K562 (cell line): ENCODE measurements at regions not wholly inside any gene's neighbourhood (a gene's known extent, or its start where the extent isn't known, plus 50 kb on each side); places are given as distances from the start of the nearest gene placed in this dataset.

Source experiments
- ATAC-seq: fragments of 200-7000 bp; cut with Tn5 transposase; 3 replicates; pipeline ENCODE4 v1.9.1; 2020; ENCODE audit warnings: moderate library complexity
- BruUV-seq: library from RNA; stranded (reverse); fragments of 400-500 nt; replicated peaks from 2 replicates; lab custom pipeline; 2021; lab: Mats Ljungman, UMichigan
- CTCF ChIA-PET: fragments of 300-600 bp; formaldehyde crosslinking; extraction: SDS; loops from one replicate; lab custom pipeline; 2021; ENCODE audit warnings: low intra/inter-chr PET ratio; lab: Yijun Ruan, JAX
- POLR2A ChIA-PET: fragments of 300-600, 350-650 bp; sonication (Branson Sonifier 250); formaldehyde crosslinking; extraction: SDS; loops from one replicate; lab custom pipeline; 2021; ENCODE audit warnings: antibody characterized with exemption, inconsistent platforms; lab: Yijun Ruan, JAX
- DNase-seq, 4 experiments: peaks; one replicate each; pipeline versions ENCODE4 v3.0.0 to v3.0.0-alpha.2; 2011 to 2018; ENCODE audit warnings: low spot score in 3 of 4, mixed read lengths in 3 of 4; ENCODE audit errors: extremely low read depth in 1 of 4
- FAIRE-seq: peaks from 2 replicates; lab custom pipeline; 2011; peaks lifted over from hg19 to GRCh38; lab: Jason Lieb, UNC
- H2AFZ ChIP-seq: 2 replicates; pipeline ENCODE4 v1.6.0; 2011; ENCODE audit warnings: low read depth, low read length, control low read depth, inconsistent platforms
- H3K27ac ChIP-seq: fragments of 200-600 bp; 3 replicates; pipeline ENCODE4 v1.8.0; 2011; ENCODE audit warnings: low read depth, mild to moderate bottlenecking, control low read depth, inconsistent platforms, low read length, moderate library complexity, mixed read lengths; ENCODE audit errors: extremely low read depth
- H3K27me3 ChIP-seq, 2 experiments: fragments of 300-600 bp in 1 of 2; 2 replicates in 1 of 2; 3 replicates in 1 of 2; pipeline versions ENCODE4 v1.6.0 to v1.8.0; 2011; ENCODE audit warnings: inconsistent platforms in 2 of 2, low read length in 2 of 2, mild to moderate bottlenecking in 1 of 2, mixed read lengths in 1 of 2, moderate library complexity in 1 of 2; ENCODE audit not compliant: control insufficient read depth in 2 of 2, insufficient read depth in 2 of 2
- H3K36me3 ChIP-seq: fragments of 300-600 bp; 3 replicates; pipeline ENCODE4 v1.8.0; 2011; ENCODE audit warnings: mild to moderate bottlenecking, low read length, inconsistent platforms; ENCODE audit not compliant: control insufficient read depth, insufficient read depth
- H3K4me1 ChIP-seq, 2 experiments: fragments of 200-600 bp in 1 of 2; replicated peaks in 1 of 2; 2 replicates in 1 of 2; 3 replicates in 1 of 2; pipeline versions ENCODE4 v1.5.1 to v1.8.0; 2011; ENCODE audit warnings: inconsistent platforms in 2 of 2, low read length in 2 of 2, mild to moderate bottlenecking in 1 of 2, mixed read lengths in 1 of 2, moderate library complexity in 1 of 2; ENCODE audit not compliant: control insufficient read depth in 2 of 2, insufficient read depth in 2 of 2
- H3K4me2 ChIP-seq: 2 replicates; pipeline ENCODE4 v1.6.1; 2011; ENCODE audit warnings: low read length, control low read depth, inconsistent platforms, mixed read lengths; ENCODE audit not compliant: insufficient read depth
- H3K4me3 ChIP-seq: fragments of 200-600 bp; sonication (generic), shearing (Covaris generic); 2 replicates; pipeline ENCODE4 v1.5.1; 2016; ENCODE audit warnings: control low read depth, inconsistent platforms
- H3K79me2 ChIP-seq: fragments of 200-600 bp; 3 replicates; pipeline ENCODE4 v1.8.0; 2011; ENCODE audit warnings: low read length, inconsistent platforms; ENCODE audit not compliant: control insufficient read depth, insufficient read depth
- H3K9ac ChIP-seq, 2 experiments: 2 replicates each; pipeline versions ENCODE4 v1.6.0 to v1.6.1; 2011; ENCODE audit warnings: low read depth in 2 of 2, low read length in 2 of 2, control low read depth in 1 of 2, inconsistent platforms in 1 of 2, mild to moderate bottlenecking in 1 of 2, mixed read lengths in 1 of 2; ENCODE audit not compliant: insufficient read depth in 1 of 2
- H3K9me1 ChIP-seq: one replicate; pipeline ENCODE4 v1.6.0; 2011; ENCODE audit warnings: inconsistent platforms, mild to moderate bottlenecking, low read length, moderate library complexity; ENCODE audit not compliant: control insufficient read depth, insufficient read depth
- H3K9me3 ChIP-seq: replicated peaks from 2 replicates; pipeline ENCODE4 v1.5.1; 2011; ENCODE audit warnings: low read depth, low read length, inconsistent platforms; ENCODE audit not compliant: control insufficient read depth, insufficient read depth
- H4K20me1 ChIP-seq: replicated peaks from 2 replicates; pipeline ENCODE4 v1.6.1; 2011; ENCODE audit warnings: low read length, inconsistent platforms, mixed read lengths; ENCODE audit not compliant: control insufficient read depth, insufficient read depth
- BRF1 ChIP-seq: IDR thresholded peaks from 3 replicates; pipeline ENCODE4 v1.6.1; 2011; ENCODE audit warnings: borderline replicate concordance, mild to moderate bottlenecking; ENCODE audit not compliant: insufficient read length; ENCODE audit errors: extremely low read depth
- CAMTA2 ChIP-seq: fragments of 250-450 bp; sonication (Bioruptor Pico); conservative IDR thresholded peaks from 2 replicates; pipeline ENCODE4 v1.5.1; 2022
- E2F1 ChIP-seq: sonication (generic); formaldehyde crosslinking; IDR thresholded peaks from 2 replicates; pipeline ENCODE4 v1.8.1; 2023; ENCODE audit warnings: mild to moderate bottlenecking, missing genetic modification reagents, moderate library complexity
- GATAD2B ChIP-seq: fragments of 450-650 bp; IDR thresholded peaks from 2 replicates; pipeline ENCODE4 v1.6.1; 2017; ENCODE audit warnings: mild to moderate bottlenecking, borderline replicate concordance
- GMEB1 ChIP-seq: fragments of 250-450 bp; sonication (Bioruptor Pico); IDR thresholded peaks from 2 replicates; pipeline ENCODE4 v1.4.0; 2020; ENCODE audit warnings: mild to moderate bottlenecking
- HCFC1 ChIP-seq: IDR thresholded peaks from 2 replicates; pipeline ENCODE4 v1.6.1; 2012; ENCODE audit warnings: low read depth, low read length, improper control_type of control experiment
- NELFE ChIP-seq: IDR thresholded peaks from 2 replicates; pipeline ENCODE4 v1.6.1; 2011; ENCODE audit warnings: mild to moderate bottlenecking; ENCODE audit not compliant: insufficient read depth, insufficient read length
- NR2F6 ChIP-seq: fragments of 450-650 bp; formaldehyde crosslinking; IDR thresholded peaks from 2 replicates; pipeline ENCODE4 v1.4.0; 2020; ENCODE audit warnings: mild to moderate bottlenecking
- SNRNP70 ChIP-seq: fragments of 200-400 bp; formaldehyde crosslinking; optimal IDR thresholded peaks from 2 replicates; pipeline ENCODE3; 2017; ENCODE audit warnings: low read depth, low read length
- ZEB2 ChIP-seq: fragments of 450-650 bp; IDR thresholded peaks from 2 replicates; pipeline ENCODE4 v1.6.1; 2016
- in situ Hi-C: fragments of 300-500 bp; cut with MboI; formaldehyde crosslinking; loops from 4 replicates; pipeline ENCODE4 v1.15.0; 2018; ENCODE audit warnings: inconsistent platforms, mixed read lengths
- intact Hi-C: fragments of 100-400 bp; cut with micrococcal nuclease; formaldehyde crosslinking; loops from 2 replicates; pipeline ENCODE4 v1.14.2; 2022
- TF ChIP-seq, protein P1 (sequence below): sonication (generic); formaldehyde crosslinking; IDR thresholded peaks from 2 replicates; pipeline ENCODE4 v1.8.1; 2023; ENCODE audit warnings: mild to moderate bottlenecking, missing genetic modification reagents
- TF ChIP-seq, protein P2 (sequence below): fragments of 250-450 bp; sonication (Bioruptor Pico); IDR thresholded peaks from 2 replicates; pipeline ENCODE4 v1.8.0; 2021; ENCODE audit warnings: moderate library complexity, mild to moderate bottlenecking, inconsistent platforms

DNA sequence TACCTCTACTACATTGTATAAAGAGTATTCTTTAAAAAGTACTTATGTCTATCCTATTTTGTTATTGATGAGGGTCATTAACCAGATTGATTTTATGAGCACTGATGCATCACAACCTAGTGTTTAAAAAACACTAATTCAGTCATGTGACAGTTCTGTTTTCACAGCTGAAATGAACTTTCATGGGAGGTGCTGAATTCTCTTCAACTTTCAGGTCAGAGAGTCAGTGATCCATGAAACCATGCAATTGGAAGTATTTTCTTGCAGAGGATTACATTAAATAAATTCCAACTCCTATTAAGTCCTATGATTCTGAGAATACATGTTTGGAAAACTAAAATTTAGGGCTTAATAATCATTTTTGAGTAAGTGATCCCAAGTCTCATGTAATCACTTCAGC is 889.4 kb downstream of the KCNA4 start:
- peaks cover 2% of the 10 kb centered on the region; the same call in 1 of the 2 replicates for H3K9me3 ChIP-seq

GRCh38 chr11:29125606-29126005 is 891.2 kb downstream of the KCNA4 start:
- peaks cover 2% of the 10 kb centered on the region; the same call in 1 of the 2 replicates for H3K9me3 ChIP-seq
- H3K4me3 ChIP-seq = no peak overlapping the region
- H3K79me2 ChIP-seq = no peaks in the 10 kb centered on the region
- H3K27me3 ChIP-seq = no peaks in the 10 kb centered on the region
- H3K36me3 ChIP-seq = no peaks in the 10 kb centered on the region
- no peak for ATAC-seq
- no peak overlapping the region for H3K27ac ChIP-seq
- no peak overlapping the region for H2AFZ ChIP-seq
- FAIRE-seq = no peak
- in situ Hi-C loops (no loop called here), intact Hi-C loops (no loop called here)
- H4K20me1 ChIP-seq = no peaks in the 10 kb centered on the region
- ChIA-PET POLR2A (no interaction called here), CTCF (no interaction called here)
- H3K4me2 ChIP-seq = no peak overlapping the region
- H3K9ac ChIP-seq = no peak overlapping the region
- no TSS peak for BruUV-seq
- no peak for DNase-seq
- H3K9me1 ChIP-seq = no peaks in the 10 kb centered on the region
- no peaks in the 10 kb centered on the region for H3K4me1 ChIP-seq
- TF ChIP-seq E2F1 = no peak
- TF ChIP-seq GATAD2B = no peak
- TF ChIP-seq GMEB1 (CRISPR knock-in tag) = no peak
- TF ChIP-seq, protein P1, sequence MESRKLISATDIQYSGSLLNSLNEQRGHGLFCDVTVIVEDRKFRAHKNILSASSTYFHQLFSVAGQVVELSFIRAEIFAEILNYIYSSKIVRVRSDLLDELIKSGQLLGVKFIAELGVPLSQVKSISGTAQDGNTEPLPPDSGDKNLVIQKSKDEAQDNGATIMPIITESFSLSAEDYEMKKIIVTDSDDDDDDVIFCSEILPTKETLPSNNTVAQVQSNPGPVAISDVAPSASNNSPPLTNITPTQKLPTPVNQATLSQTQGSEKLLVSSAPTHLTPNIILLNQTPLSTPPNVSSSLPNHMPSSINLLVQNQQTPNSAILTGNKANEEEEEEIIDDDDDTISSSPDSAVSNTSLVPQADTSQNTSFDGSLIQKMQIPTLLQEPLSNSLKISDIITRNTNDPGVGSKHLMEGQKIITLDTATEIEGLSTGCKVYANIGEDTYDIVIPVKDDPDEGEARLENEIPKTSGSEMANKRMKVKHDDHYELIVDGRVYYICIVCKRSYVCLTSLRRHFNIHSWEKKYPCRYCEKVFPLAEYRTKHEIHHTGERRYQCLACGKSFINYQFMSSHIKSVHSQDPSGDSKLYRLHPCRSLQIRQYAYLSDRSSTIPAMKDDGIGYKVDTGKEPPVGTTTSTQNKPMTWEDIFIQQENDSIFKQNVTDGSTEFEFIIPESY = no peak
- TF ChIP-seq HCFC1 = no peak

More for the DNA sequence above, 889.4 kb downstream of the KCNA4 start:
- ATAC-seq (no peak), FAIRE-seq (no peak), DNase-seq (no peak)
- ChIA-PET POLR2A (no interaction called here), CTCF (no interaction called here)
- H3K9me1 ChIP-seq = no peaks in the 10 kb centered on the region
- H3K27ac ChIP-seq = no peak overlapping the region
- TF ChIP-seq, protein P2, sequence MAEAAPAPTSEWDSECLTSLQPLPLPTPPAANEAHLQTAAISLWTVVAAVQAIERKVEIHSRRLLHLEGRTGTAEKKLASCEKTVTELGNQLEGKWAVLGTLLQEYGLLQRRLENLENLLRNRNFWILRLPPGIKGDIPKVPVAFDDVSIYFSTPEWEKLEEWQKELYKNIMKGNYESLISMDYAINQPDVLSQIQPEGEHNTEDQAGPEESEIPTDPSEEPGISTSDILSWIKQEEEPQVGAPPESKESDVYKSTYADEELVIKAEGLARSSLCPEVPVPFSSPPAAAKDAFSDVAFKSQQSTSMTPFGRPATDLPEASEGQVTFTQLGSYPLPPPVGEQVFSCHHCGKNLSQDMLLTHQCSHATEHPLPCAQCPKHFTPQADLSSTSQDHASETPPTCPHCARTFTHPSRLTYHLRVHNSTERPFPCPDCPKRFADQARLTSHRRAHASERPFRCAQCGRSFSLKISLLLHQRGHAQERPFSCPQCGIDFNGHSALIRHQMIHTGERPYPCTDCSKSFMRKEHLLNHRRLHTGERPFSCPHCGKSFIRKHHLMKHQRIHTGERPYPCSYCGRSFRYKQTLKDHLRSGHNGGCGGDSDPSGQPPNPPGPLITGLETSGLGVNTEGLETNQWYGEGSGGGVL (CRISPR knock-in tag) = no peak
- no peak for TF ChIP-seq NELFE
- no peak for TF ChIP-seq SNRNP70
- TF ChIP-seq BRF1 = no peak
- no peak for TF ChIP-seq CAMTA2 (CRISPR knock-in tag)
- TF ChIP-seq NR2F6 (CRISPR knock-in tag) = no peak
- no peak for TF ChIP-seq ZEB2
- no peaks in the 10 kb centered on the region for H3K79me2 ChIP-seq
- intact Hi-C loops (no loop called here), in situ Hi-C loops (no loop called here)
- no peaks in the 10 kb centered on the region for H4K20me1 ChIP-seq
- H3K27me3 ChIP-seq = no peaks in the 10 kb centered on the region
- H3K9ac ChIP-seq = no peak overlapping the region
- BruUV-seq = no TSS peak
- H3K36me3 ChIP-seq = no peaks in the 10 kb centered on the region
- no peak overlapping the region for H3K4me2 ChIP-seq
- no peak overlapping the region for H3K4me3 ChIP-seq
- no peak overlapping the region for H2AFZ ChIP-seq
- no peaks in the 10 kb centered on the region for H3K4me1 ChIP-seq
